ENCODE measurements at regions not wholly inside any gene's neighbourhood (a gene's known extent, or its start where the extent isn't known, plus 50 kb on each side); places are given as distances from the start of the nearest gene placed in this dataset.

DNA sequence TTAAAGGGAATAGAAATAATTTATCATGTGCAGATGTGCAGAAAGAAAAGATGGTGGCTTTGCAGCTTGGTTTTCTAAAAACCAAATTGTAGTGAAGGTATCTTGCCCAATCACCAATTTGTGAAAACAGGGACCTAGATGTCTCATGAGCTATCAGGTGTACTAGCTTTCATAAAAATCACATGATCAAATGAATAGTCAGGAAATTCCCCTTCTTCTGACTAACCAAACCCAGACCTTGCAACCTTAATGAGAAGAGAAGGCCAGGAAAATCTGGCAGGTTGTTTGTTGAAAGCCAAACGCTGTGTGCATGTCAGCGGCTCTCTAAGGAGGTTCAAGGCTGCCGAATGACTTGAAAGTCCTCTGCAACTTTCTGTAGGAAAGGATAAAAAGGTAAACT, 304.4 kb upstream of the NRP1 start:
- Mint-ChIP-seq H3K4me1 (ENCODE audit: low read depth) (no peaks in the 10 kb centered on the region), H3K36me3 (ENCODE audit: low read depth) (no peaks in the 10 kb centered on the region), H3K27ac (no peak overlapping the region), H3K9me3 (no peaks in the 10 kb centered on the region), H3K27me3 (ENCODE audit: low read depth) (no peaks in the 10 kb centered on the region), H3K4me3 (no peak overlapping the region)

DNA sequence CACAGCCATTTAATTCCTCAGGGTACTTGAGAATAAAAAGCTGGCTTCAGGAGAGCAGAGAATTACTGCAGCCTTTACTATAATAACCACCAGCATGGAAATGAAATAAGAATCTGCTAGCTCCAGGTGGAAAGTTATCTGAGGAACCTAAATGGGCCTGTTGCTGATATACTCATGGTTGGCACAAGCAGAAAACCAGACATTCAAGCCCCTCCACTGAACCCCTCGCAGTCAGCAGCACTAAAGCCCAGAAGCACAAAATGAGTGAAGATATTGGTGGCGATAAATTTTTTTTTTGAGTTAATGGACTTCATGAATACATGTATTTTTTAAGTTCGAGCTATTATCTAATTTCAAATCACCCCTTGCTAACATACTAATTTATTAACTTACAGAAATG, 303.9 kb upstream of the NRP1 start:
- Mint-ChIP-seq H3K4me1 (ENCODE audit: low read depth) (no peaks in the 10 kb centered on the region), H3K9me3 (no peaks in the 10 kb centered on the region), H3K36me3 (ENCODE audit: low read depth) (no peaks in the 10 kb centered on the region), H3K4me3 (no peak overlapping the region), H3K27me3 (ENCODE audit: low read depth) (no peaks in the 10 kb centered on the region), H3K27ac (no peak overlapping the region)

DNA sequence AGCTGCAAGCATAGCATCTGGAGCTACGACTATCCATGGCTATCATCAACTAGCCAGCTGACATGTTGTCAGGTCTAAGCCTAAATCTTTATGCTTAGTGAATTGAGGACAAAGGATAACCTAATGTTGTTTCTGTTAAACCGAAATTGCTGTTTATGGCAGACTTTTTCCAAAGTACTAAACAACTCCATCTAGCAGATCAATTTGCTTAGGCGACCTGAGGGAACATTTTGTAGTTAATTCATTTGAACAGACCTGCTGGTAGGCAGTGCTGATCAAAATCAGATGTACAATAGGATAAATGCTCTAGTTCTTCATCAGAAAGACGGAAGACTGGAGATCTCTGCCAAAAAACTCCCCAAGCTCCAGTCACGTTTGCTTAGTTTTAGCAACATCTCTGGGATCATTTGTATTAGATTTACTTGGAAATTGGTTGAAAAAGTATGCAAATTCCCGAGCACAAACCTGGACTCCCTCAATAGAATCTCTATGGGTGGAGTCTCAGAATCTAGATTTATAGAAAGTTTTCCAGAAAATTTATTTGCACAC, 301.6 kb upstream of the NRP1 start:
- Mint-ChIP-seq H3K27ac (no peak overlapping the region), H3K27me3 (ENCODE audit: low read depth) (no peaks in the 10 kb centered on the region), H3K4me1 (ENCODE audit: low read depth) (no peaks in the 10 kb centered on the region), H3K9me3 (no peaks in the 10 kb centered on the region), H3K36me3 (ENCODE audit: low read depth) (no peaks in the 10 kb centered on the region), H3K4me3 (no peak overlapping the region)

DNA sequence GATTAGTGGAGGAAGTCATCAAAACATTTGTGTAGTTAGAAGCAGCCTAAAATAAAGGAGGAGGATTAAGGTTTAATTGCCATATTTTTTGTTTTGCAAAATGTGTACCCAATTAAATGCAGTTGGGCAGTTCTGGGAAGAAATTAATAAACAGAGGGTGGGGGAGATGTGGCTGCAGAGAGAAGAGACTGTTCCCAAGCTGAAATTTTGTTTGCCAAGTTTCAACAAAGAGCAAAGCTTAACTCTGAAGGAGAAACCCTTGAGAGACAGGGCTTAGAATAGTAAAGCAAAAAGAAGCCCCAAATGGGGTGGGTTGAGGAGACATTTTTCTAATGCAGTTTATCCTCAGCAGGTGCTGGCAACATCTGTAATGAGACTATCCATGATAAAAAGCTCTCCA, 298.0 kb upstream of the NRP1 start:
- H3K9me3 Mint-ChIP-seq = no peaks in the 10 kb centered on the region
- H3K4me1 Mint-ChIP-seq (ENCODE audit: low read depth) = no peaks in the 10 kb centered on the region
- no peak overlapping the region for H3K4me3 Mint-ChIP-seq
- H3K36me3 Mint-ChIP-seq (ENCODE audit: low read depth) = no peaks in the 10 kb centered on the region
- no peaks in the 10 kb centered on the region for H3K27me3 Mint-ChIP-seq (ENCODE audit: low read depth)
- H3K27ac Mint-ChIP-seq = no peak overlapping the region

DNA sequence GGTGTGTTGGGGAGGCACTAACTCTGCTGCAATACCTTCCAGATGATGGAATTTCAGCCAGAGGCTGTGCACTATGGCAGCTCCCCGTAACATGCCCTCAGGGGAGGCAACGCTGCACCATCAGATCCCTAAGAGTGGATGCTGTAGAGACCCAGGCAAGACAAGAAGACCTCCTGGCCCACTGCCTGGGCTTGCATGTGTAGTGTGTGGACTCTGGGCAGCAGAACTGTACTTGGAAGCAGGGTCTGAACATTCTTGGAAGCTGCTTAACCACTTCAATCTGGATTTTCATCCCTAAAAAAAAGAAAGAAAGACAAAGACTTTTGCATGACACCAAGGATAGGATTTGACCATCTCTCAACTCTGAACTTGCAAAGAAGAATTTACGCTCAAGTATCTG, 297.5 kb upstream of the NRP1 start:
- no peak overlapping the region for H3K27ac Mint-ChIP-seq
- no peak overlapping the region for H3K4me3 Mint-ChIP-seq
- H3K36me3 Mint-ChIP-seq (ENCODE audit: low read depth) = no peaks in the 10 kb centered on the region
- H3K4me1 Mint-ChIP-seq (ENCODE audit: low read depth) = no peaks in the 10 kb centered on the region
- no peaks in the 10 kb centered on the region for H3K9me3 Mint-ChIP-seq
- no peaks in the 10 kb centered on the region for H3K27me3 Mint-ChIP-seq (ENCODE audit: low read depth)

DNA sequence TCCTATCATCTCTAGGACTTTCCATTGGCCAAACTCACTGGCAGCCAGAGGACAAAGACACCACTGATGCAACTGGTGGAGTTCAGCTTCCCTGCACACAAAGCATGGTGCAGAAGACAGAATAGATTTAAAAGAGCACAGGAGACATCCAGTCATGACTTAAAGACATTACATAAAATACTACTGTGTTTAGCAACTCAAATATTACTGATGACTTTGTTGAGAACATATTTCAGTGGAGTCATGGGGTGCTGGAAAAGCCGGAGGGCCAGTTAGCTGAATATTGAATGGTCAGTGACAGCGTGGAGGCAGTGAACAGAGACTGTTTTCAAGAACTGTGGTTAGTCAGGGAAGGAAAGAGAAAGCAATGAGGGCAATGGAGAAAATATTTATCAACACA, 296.3 kb upstream of the NRP1 start:
- no peaks in the 10 kb centered on the region for H3K4me1 Mint-ChIP-seq (ENCODE audit: low read depth)
- H3K27me3 Mint-ChIP-seq (ENCODE audit: low read depth) = no peaks in the 10 kb centered on the region
- H3K27ac Mint-ChIP-seq = no peak overlapping the region
- H3K4me3 Mint-ChIP-seq = no peak overlapping the region
- no peaks in the 10 kb centered on the region for H3K9me3 Mint-ChIP-seq
- no peaks in the 10 kb centered on the region for H3K36me3 Mint-ChIP-seq (ENCODE audit: low read depth)

DNA sequence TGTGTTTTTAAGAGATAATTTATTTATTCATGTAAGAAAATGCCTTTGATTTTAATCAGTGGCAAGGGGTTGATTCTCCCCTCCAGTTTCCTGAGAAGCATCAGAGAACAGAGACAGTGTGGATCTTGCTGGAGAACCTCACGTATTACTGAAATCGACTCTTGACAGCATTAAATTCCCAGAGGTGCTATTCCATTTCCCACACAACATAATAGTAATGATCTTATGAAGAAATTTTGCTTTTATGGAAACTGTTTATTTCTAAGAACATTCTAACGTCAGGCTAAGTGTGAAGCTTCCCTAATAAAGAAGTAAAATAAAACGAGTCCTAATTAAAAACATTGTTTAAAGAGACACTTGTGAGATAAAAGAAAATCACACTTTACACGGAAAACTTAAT, 293.1 kb upstream of the NRP1 start:
- Mint-ChIP-seq H3K27ac (no peak overlapping the region), H3K27me3 (ENCODE audit: low read depth) (no peaks in the 10 kb centered on the region), H3K4me1 (ENCODE audit: low read depth) (no peaks in the 10 kb centered on the region), H3K4me3 (no peak overlapping the region), H3K36me3 (ENCODE audit: low read depth) (no peaks in the 10 kb centered on the region), H3K9me3 (no peaks in the 10 kb centered on the region)

DNA sequence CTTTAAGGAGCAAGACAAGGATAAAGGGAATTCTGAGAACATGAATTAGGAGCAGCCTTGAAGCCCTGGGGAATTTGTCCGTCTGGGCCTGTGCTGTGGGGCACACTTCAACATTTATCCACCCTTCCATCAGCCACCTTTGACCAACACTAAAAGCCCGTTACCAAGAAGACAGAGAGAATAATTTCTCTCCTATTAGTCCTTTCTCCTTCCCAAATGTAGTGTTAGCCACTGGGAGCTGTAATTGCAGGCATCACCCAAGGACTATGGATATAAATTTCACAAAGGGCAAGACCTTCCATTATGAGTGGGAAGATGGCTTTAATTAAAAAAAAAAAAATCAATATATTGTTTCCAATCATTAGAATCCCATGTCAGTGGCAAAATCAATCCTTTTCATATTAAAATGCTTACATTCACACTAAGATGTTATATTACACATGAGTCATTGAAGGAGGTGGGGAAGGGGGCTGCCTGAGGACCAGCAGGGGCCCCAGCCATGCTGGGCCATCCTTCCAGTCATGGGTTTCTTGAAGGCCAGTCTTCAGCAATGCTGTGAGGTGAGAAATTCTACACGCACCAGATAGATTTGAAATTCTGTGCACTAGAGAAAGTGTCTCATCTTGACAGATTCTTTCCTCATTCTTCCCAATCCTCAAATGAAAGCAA, 292.5 kb upstream of the NRP1 start:
- no peaks in the 10 kb centered on the region for H3K9me3 Mint-ChIP-seq
- H3K27me3 Mint-ChIP-seq (ENCODE audit: low read depth) = no peaks in the 10 kb centered on the region
- H3K4me1 Mint-ChIP-seq (ENCODE audit: low read depth) = no peaks in the 10 kb centered on the region
- H3K36me3 Mint-ChIP-seq (ENCODE audit: low read depth) = no peaks in the 10 kb centered on the region
- no peak overlapping the region for H3K4me3 Mint-ChIP-seq
- H3K27ac Mint-ChIP-seq = no peak overlapping the region

DNA sequence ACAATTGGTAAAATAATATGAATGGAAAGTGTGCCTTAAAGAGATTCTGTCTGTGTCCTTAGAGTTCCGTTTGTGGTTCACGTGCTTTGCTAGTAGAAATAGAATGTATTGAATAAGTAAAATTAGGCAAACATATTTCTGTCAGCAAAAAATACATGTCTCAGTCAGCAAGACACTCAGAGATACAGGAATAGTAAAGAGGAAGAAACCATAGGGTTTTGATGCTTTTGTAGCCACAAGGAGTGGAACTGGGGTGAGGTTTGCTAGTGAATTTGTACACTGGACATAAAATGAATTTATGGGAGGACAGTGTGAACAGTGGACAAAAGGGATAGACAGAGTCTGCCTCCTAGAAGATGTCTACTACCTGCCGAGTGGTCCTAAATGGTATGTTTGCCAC, 289.2 kb upstream of the NRP1 start:
- H3K27ac Mint-ChIP-seq = no peak overlapping the region
- no peak overlapping the region for H3K4me3 Mint-ChIP-seq
- no peaks in the 10 kb centered on the region for H3K9me3 Mint-ChIP-seq
- H3K27me3 Mint-ChIP-seq (ENCODE audit: low read depth) = no peaks in the 10 kb centered on the region
- no peaks in the 10 kb centered on the region for H3K4me1 Mint-ChIP-seq (ENCODE audit: low read depth)
- H3K36me3 Mint-ChIP-seq (ENCODE audit: low read depth) = no peaks in the 10 kb centered on the region

DNA sequence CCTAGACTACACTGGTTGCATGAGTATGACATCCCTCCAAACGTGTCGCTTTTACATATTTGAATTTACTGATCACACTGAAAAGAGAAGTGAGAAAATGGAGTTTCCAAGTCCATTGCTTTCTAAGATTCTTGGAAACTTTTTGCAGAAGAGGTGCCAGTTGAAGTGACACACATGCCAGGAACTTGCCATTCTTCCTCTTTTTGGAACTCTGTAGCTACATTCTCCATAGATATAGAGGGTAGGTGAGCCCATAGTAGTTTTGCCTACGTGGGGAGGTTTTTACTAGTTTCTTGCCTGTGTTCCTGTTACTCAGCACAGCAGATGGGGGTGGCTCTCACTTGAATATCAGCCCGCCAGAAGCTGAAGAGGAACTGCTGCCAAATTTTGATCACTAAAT, 286.6 kb upstream of the NRP1 start:
- no peaks in the 10 kb centered on the region for H3K4me1 Mint-ChIP-seq (ENCODE audit: low read depth)
- H3K4me3 Mint-ChIP-seq = no peak overlapping the region
- peaks cover 4% of the 10 kb centered on the region for H3K9me3 Mint-ChIP-seq

DNA sequence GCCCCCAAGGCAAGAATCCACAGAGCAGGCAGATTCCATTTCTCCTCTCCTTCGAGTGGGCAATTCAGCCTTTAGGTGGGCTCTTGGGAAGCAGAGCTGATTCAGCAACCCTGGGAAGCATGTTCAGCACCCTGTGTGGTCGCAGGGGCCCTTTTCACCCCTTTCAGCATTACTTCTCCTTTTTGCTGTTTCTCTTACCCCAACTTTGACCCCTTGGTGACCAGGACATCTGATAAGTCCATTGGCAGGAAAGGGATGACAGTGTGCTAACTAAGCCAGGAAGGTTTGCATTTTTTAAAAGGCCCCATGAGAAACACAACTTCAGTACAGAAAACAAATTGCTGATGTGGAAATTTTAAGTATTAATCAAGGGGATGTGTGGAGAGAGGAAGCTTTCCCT, 283.7 kb upstream of the NRP1 start:
- Mint-ChIP-seq H3K9me3 (peaks cover 13% of the 10 kb centered on the region), H3K36me3 (ENCODE audit: low read depth) (no peaks in the 10 kb centered on the region), H3K4me3 (no peak overlapping the region), H3K27me3 (ENCODE audit: low read depth) (peaks cover 3% of the 10 kb centered on the region), H3K4me1 (ENCODE audit: low read depth) (no peaks in the 10 kb centered on the region), H3K27ac (no peak overlapping the region)

More for the DNA sequence above, 286.6 kb upstream of the NRP1 start:
- H3K27me3 Mint-ChIP-seq (ENCODE audit: low read depth) = no peaks in the 10 kb centered on the region
- H3K36me3 Mint-ChIP-seq (ENCODE audit: low read depth) = no peaks in the 10 kb centered on the region
- no peak overlapping the region for H3K27ac Mint-ChIP-seq

DNA sequence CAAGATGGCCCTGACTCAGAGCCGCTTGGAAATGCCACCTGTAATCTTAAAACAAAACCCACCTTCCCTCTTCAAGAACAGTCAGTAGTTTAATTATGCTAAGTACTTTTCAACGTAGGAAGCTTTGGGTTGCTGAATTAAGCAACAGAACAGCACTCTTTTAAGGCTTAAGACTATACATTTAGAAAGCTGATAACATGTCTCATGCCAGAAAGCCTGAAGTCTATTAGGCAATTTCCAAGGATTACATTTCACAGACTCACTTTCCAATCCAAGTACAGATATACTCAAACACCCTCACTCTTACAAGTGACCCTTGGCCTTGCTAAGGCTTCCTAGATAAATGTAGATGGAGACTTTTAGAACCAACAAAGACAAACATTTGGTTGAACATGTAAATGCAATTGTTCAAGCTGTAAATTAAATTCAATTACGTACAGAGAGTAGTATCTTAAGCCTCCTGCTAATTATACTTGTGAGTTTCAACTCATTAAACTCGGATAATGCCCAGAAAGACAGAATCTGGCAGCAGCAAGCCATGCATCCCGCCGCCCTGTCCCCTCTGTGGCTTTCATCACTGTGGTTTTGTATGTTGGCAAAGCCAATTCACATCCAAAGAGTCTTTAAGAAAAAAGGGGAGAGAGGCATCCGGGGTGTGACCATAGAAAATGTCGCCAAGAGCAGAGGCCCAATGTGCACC, 283.1 kb upstream of the NRP1 start:
- Mint-ChIP-seq H3K27ac (no peak overlapping the region), H3K27me3 (ENCODE audit: low read depth) (peaks cover 3% of the 10 kb centered on the region), H3K4me1 (ENCODE audit: low read depth) (no peaks in the 10 kb centered on the region), H3K4me3 (no peak overlapping the region), H3K9me3 (peaks cover 13% of the 10 kb centered on the region), H3K36me3 (ENCODE audit: low read depth) (no peaks in the 10 kb centered on the region)

DNA sequence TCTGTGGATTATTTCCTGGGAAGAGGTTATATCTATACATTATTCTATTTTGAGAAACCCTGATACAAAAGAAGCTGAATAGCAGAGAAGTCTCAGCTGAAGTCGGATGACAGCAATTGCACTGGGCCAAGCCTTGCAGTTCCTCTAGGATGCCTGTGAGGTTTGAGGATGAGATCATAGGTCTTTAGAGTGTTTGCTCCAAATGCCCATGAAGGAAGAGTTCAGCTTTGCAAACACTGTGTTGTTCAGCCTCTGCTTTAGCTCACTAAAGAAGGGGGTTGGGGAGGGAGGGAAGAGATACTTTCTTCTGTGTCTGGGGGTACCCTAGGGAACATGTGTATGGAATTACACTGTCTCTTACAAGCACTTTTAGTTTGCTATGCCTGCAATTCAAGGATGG, 282.5 kb upstream of the NRP1 start:
- no peaks in the 10 kb centered on the region for H3K36me3 Mint-ChIP-seq (ENCODE audit: low read depth)

DNA sequence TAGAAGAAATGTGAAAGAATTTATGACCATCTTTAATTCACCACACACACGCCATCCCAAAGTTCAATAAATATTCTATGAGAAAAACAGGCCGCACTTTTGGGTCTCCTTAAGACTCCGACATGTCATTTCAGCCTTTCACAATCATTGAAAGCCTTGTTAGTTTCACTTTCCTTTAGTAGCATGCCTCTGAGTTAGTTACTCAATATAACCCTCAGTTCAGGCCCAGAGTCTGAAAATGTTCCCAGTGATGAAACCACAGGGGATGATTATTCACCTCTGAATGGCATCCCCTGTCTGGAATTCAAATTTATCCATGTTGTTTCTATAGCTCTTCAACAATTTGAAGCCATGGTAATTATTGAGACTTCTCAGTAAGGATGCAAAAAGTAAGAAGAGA, 278.1 kb upstream of the NRP1 start:
- H3K4me1 Mint-ChIP-seq (ENCODE audit: low read depth) = no peaks in the 10 kb centered on the region
- no peak overlapping the region for H3K27ac Mint-ChIP-seq
- peaks cover 23% of the 10 kb centered on the region for H3K9me3 Mint-ChIP-seq
- peaks cover 3% of the 10 kb centered on the region for H3K27me3 Mint-ChIP-seq (ENCODE audit: low read depth)
- H3K4me3 Mint-ChIP-seq = no peak overlapping the region
- H3K36me3 Mint-ChIP-seq (ENCODE audit: low read depth) = no peaks in the 10 kb centered on the region

More for the DNA sequence above, 282.5 kb upstream of the NRP1 start:
- Mint-ChIP-seq H3K9me3 (peaks cover 13% of the 10 kb centered on the region), H3K27me3 (ENCODE audit: low read depth) (peaks cover 3% of the 10 kb centered on the region), H3K4me1 (ENCODE audit: low read depth) (no peaks in the 10 kb centered on the region), H3K27ac (no peak overlapping the region), H3K4me3 (no peak overlapping the region)

DNA sequence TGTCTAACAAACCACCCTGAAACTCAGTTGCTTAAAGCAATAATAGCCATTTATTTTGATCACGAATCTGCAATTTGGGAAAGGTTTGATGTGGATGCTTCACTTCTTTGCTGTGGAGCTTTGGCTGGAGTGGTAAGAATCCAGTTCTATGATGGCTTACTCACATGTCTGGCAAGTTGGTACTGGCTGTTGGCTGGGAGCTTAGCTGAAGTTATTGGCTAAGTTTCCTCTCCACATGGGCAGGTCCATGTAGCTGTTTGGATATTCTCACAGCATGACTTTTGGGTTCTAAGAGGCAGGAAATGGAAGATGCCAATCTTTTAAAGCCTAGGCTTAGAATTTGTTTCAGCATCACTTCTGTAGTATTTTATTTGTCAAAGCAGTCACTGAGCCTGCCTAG, 277.6 kb upstream of the NRP1 start:
- Mint-ChIP-seq H3K27me3 (ENCODE audit: low read depth) (peaks cover 3% of the 10 kb centered on the region), H3K4me3 (no peak overlapping the region), H3K9me3 (peaks cover 23% of the 10 kb centered on the region), H3K4me1 (ENCODE audit: low read depth) (no peaks in the 10 kb centered on the region), H3K36me3 (ENCODE audit: low read depth) (no peaks in the 10 kb centered on the region), H3K27ac (no peak overlapping the region)
